ENCODE measurements at regions not wholly inside any gene's neighbourhood (a gene's known extent, or its start where the extent isn't known, plus 50 kb on each side); places are given as distances from the start of the nearest gene placed in this dataset.

- no peak for DNase-seq (ENCODE audit: low read depth in 2 of 3, low spot score in 1 of 3)
These were observed 404.3 kb downstream of the MN1 start for GRCh38 chr22:27397036-27397953.

GRCh38 chr22:27397954-27398342 lies 403.6 kb downstream of the MN1 start:
- no peak for DNase-seq (ENCODE audit: low read depth in 2 of 3, low spot score in 1 of 3)

- no peak for DNase-seq (ENCODE audit: low read depth in 2 of 3, low spot score in 1 of 3)
These were observed 402.4 kb downstream of the MN1 start for GRCh38 chr22:27399161-27399560.

- no peak for DNase-seq (ENCODE audit: low read depth in 2 of 3, low spot score in 1 of 3)
These were observed 400.7 kb downstream of the MN1 start for GRCh38 chr22:27400811-27401210.

- DNase-seq (ENCODE audit: low read depth in 2 of 3, low spot score in 1 of 3) = no peak
These were observed 400.2 kb downstream of the MN1 start for GRCh38 chr22:27401321-27401720.

- no peak for DNase-seq (ENCODE audit: low read depth in 2 of 3, low spot score in 1 of 3)
These were observed 397.1 kb downstream of the MN1 start for GRCh38 chr22:27404441-27404840.

- peak; percentile 13 to 17 (median 16) for DNase-seq (ENCODE audit: low read depth in 2 of 3, low spot score in 1 of 3)
These were observed 395.7 kb downstream of the MN1 start for GRCh38 chr22:27405672-27406388.

GRCh38 chr22:27406389-27406861 lies 395.1 kb downstream of the MN1 start:
- DNase-seq (ENCODE audit: low read depth in 2 of 3, low spot score in 1 of 3) = no peak

- DNase-seq (ENCODE audit: low read depth in 2 of 3, low spot score in 1 of 3) = no peak
These were observed 394.1 kb downstream of the MN1 start for GRCh38 chr22:27407369-27407985.

- DNase-seq (ENCODE audit: low read depth in 2 of 3, low spot score in 1 of 3) = no peak
These were observed 393.5 kb downstream of the MN1 start for GRCh38 chr22:27408068-27408467.

- DNase-seq (ENCODE audit: low read depth in 2 of 3, low spot score in 1 of 3) = no peak
These were observed 392.3 kb downstream of the MN1 start for GRCh38 chr22:27409299-27409698.

GRCh38 chr22:27412866-27413445 lies 388.6 kb downstream of the MN1 start:
- DNase-seq (ENCODE audit: low read depth in 2 of 3, low spot score in 1 of 3) = no peak

- DNase-seq (ENCODE audit: low read depth in 2 of 3, low spot score in 1 of 3) = no peak
These were observed 387.9 kb downstream of the MN1 start for GRCh38 chr22:27413702-27414101.

- DNase-seq (ENCODE audit: low read depth in 2 of 3, low spot score in 1 of 3) = no peak
These were observed 384.8 kb downstream of the MN1 start for GRCh38 chr22:27416511-27417420.

- DNase-seq (ENCODE audit: low read depth in 2 of 3, low spot score in 1 of 3) = no peak
These were observed 384.1 kb downstream of the MN1 start for GRCh38 chr22:27417421-27417814.

- no peak for DNase-seq (ENCODE audit: low read depth in 2 of 3, low spot score in 1 of 3)
These were observed 383.3 kb downstream of the MN1 start for GRCh38 chr22:27418261-27418660.

- no peak for DNase-seq (ENCODE audit: low read depth in 2 of 3, low spot score in 1 of 3)
These were observed 382.1 kb downstream of the MN1 start for GRCh38 chr22:27419473-27419872.

GRCh38 chr22:27420195-27420816 lies 381.2 kb downstream of the MN1 start:
- no peak for DNase-seq (ENCODE audit: low read depth in 2 of 3, low spot score in 1 of 3)

- DNase-seq (ENCODE audit: low read depth in 2 of 3, low spot score in 1 of 3) = no peak
These were observed 380.7 kb downstream of the MN1 start for GRCh38 chr22:27420817-27421361.

GRCh38 chr22:27422442-27422841 lies 379.1 kb downstream of the MN1 start:
- no peak for DNase-seq (ENCODE audit: low read depth in 2 of 3, low spot score in 1 of 3)

Measured in stimulated activated CD4-positive, alpha-beta T cell treated with anti-CD3 and anti-CD28 coated beads, Interleukin-12 subunit alpha, Interleukin-12 subunit beta, amount 100 ng/mL, for 48 hours (primary cell).